Stimulated activated naive CD8-positive, alpha-beta T cell treated with anti-CD3 and anti-CD28 coated beads, Interleukin-15, Interleukin-2, amounts not matched to agents 100 U/mL and 50 U/mL, for 24 hours (primary cell): ENCODE measurements at regions not wholly inside any gene's neighbourhood (a gene's known extent, or its start where the extent isn't known, plus 50 kb on each side); places are given as distances from the start of the nearest gene placed in this dataset.
"Not testable (repeated sequence)": the region's sequence is repeated elsewhere in the genome, so short reads cannot be mapped to it uniquely, and the experiment has no call there.

Experiments used
- ATAC-seq: fragments of 150-1000 bp; cut with Tn5 transposase; one replicate; pipeline ENCODE4 v1.10.0; 2021
- DNase-seq: peaks from one replicate; pipeline ENCODE4 v3.0.0; 2021

GRCh38 chr14:98192946-98193345, 1079.1 kb downstream of the BCL11B start:
- DNase-seq (no peak), ATAC-seq (no peak)

- DNase-seq = no peak
- no peak for ATAC-seq
Measured at GRCh38 chr14:98194821-98195220, 1077.2 kb downstream of the BCL11B start.

- DNase-seq (no peak), ATAC-seq (no peak)
Measured at GRCh38 chr14:98195256-98195655, 1076.7 kb downstream of the BCL11B start.

GRCh38 chr14:98197933-98198332, 1074.1 kb downstream of the BCL11B start:
- DNase-seq = no peak
- no peak for ATAC-seq

- peak; percentile 64 for ATAC-seq
- DNase-seq = peak; percentile 60
Measured at GRCh38 chr14:98198385-98198784, 1073.6 kb downstream of the BCL11B start.

- no peak for ATAC-seq
- DNase-seq = no peak
Measured at GRCh38 chr14:98200601-98201000, 1071.4 kb downstream of the BCL11B start.

GRCh38 chr14:98203421-98203820, 1068.6 kb downstream of the BCL11B start:
- DNase-seq (no peak), ATAC-seq (no peak)

- ATAC-seq (no peak), DNase-seq (no peak)
Measured at GRCh38 chr14:98204139-98204538, 1067.9 kb downstream of the BCL11B start.

- ATAC-seq (no peak), DNase-seq (no peak)
Measured at GRCh38 chr14:98207415-98207814, 1064.6 kb downstream of the BCL11B start.

GRCh38 chr14:98208211-98208611, 1063.8 kb downstream of the BCL11B start:
- no peak for DNase-seq

GRCh38 chr14:98208943-98209342, 1063.1 kb downstream of the BCL11B start:
- DNase-seq (no peak), ATAC-seq (no peak)

More at GRCh38 chr14:98208211-98208611, 1063.8 kb downstream of the BCL11B start:
- no peak for ATAC-seq

GRCh38 chr14:98210045-98210672, 1061.8 kb downstream of the BCL11B start:
- ATAC-seq = peak; percentile 75
- DNase-seq = peak; percentile 71

GRCh38 chr14:98217530-98217929, 1054.5 kb downstream of the BCL11B start:
- no peak for ATAC-seq
- no peak for DNase-seq

GRCh38 chr14:98218218-98218617, 1053.8 kb downstream of the BCL11B start:
- ATAC-seq (no peak), DNase-seq (no peak)

- no peak for DNase-seq
- peak; percentile 87 for ATAC-seq
Measured at GRCh38 chr14:98219638-98220037, 1052.4 kb downstream of the BCL11B start.

GRCh38 chr14:98223106-98223505, 1048.9 kb downstream of the BCL11B start:
- DNase-seq (no peak), ATAC-seq (no peak)

GRCh38 chr14:98223710-98224109, 1048.3 kb downstream of the BCL11B start:
- DNase-seq = not testable (repeated sequence)
- ATAC-seq = peak; percentile 37

GRCh38 chr14:98226411-98226810, 1045.6 kb downstream of the BCL11B start:
- no peak for DNase-seq
- ATAC-seq = no peak

- DNase-seq (peak; percentile 62), ATAC-seq (peak; percentile 82)
Measured at GRCh38 chr14:98227000-98227726, 1044.8 kb downstream of the BCL11B start.

GRCh38 chr14:98227727-98228111, 1044.3 kb downstream of the BCL11B start:
- DNase-seq = no peak
- no peak for ATAC-seq

GRCh38 chr14:98229656-98230366, 1042.2 kb downstream of the BCL11B start:
- no peak for DNase-seq
- no peak for ATAC-seq

- DNase-seq (no peak), ATAC-seq (no peak)
Measured at GRCh38 chr14:98230411-98230810, 1041.6 kb downstream of the BCL11B start.

GRCh38 chr14:98231210-98231609, 1040.8 kb downstream of the BCL11B start:
- DNase-seq = no peak

More at GRCh38 chr14:98231210-98231609, 1040.8 kb downstream of the BCL11B start:
- ATAC-seq = no peak
